ENCODE measurements at regions not wholly inside any gene's neighbourhood (a gene's known extent, or its start where the extent isn't known, plus 50 kb on each side); places are given as distances from the start of the nearest gene placed in this dataset.

DNA sequence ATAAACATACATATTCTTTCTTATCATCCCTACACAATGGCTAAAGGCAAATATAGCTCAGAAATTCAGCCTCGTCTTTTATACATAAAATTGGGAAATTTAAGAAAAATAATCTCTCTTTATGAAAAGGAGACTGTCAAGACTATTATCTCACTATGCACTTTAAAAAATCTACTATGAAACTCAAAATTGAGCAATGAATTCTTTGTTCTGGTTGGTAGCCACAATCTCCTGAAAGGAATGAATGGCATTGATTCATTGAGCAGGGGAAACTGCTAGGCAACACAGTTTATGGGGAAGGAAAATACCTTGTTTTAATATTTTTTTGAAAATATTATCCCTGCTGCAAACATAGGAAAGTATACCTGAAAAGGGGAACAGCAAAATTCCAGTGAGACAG lies 397.1 kb downstream of the RAB28 start:
- TF ChIP-seq, protein P1, sequence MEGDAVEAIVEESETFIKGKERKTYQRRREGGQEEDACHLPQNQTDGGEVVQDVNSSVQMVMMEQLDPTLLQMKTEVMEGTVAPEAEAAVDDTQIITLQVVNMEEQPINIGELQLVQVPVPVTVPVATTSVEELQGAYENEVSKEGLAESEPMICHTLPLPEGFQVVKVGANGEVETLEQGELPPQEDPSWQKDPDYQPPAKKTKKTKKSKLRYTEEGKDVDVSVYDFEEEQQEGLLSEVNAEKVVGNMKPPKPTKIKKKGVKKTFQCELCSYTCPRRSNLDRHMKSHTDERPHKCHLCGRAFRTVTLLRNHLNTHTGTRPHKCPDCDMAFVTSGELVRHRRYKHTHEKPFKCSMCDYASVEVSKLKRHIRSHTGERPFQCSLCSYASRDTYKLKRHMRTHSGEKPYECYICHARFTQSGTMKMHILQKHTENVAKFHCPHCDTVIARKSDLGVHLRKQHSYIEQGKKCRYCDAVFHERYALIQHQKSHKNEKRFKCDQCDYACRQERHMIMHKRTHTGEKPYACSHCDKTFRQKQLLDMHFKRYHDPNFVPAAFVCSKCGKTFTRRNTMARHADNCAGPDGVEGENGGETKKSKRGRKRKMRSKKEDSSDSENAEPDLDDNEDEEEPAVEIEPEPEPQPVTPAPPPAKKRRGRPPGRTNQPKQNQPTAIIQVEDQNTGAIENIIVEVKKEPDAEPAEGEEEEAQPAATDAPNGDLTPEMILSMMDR (IDR thresholded peaks at IDR 0.05), result no peak
- TF ChIP-seq POLR2A (IDR thresholded peaks at IDR 0.05), result no peak
- no peak for TF ChIP-seq POLR2AphosphoS5 (IDR thresholded peaks at IDR 0.05)
